MM.1S (cell line): ENCODE measurements at regions not wholly inside any gene's neighbourhood (a gene's known extent, or its start where the extent isn't known, plus 50 kb on each side); places are given as distances from the start of the nearest gene placed in this dataset.

Source experiments
- DNase-seq: peaks from one replicate; pipeline ENCODE4 v3.0.0-alpha.2; 2015
- H2AFZ ChIP-seq: fragments of 300-600 bp; sonication (generic); 2 replicates; pipeline ENCODE4 v1.6.0; 2016; ENCODE audit warnings: antibody characterized with exemption, low read length
- H3F3A ChIP-seq: fragments of 300-600 bp; sonication (generic); 2 replicates; pipeline ENCODE4 v1.6.1; 2016; ENCODE audit warnings: mild to moderate bottlenecking, antibody characterized with exemption, low read length, moderate library complexity, mixed read lengths; ENCODE audit not compliant: insufficient read depth
- H3K27ac ChIP-seq: fragments of 300-600 bp; sonication (generic); 2 replicates; pipeline ENCODE4 v1.5.1; 2016; ENCODE audit warnings: mild to moderate bottlenecking, low read length
- H3K27me3 ChIP-seq: fragments of 300-600 bp; sonication (generic); replicated peaks from 2 replicates; pipeline ENCODE4 v1.6.0; 2016; ENCODE audit warnings: low read length; ENCODE audit not compliant: insufficient read depth
- H3K36me3 ChIP-seq: fragments of 300-600 bp; sonication (generic); replicated peaks from 2 replicates; pipeline ENCODE4 v1.6.1; 2016; ENCODE audit warnings: mild to moderate bottlenecking, low read length, mixed read lengths; ENCODE audit not compliant: insufficient read depth
- H3K4me1 ChIP-seq: fragments of 300-600 bp; sonication (generic); 2 replicates; pipeline ENCODE4 v1.6.1; 2016; ENCODE audit warnings: low read length, mixed read lengths
- H3K4me2 ChIP-seq: fragments of 300-600 bp; sonication (generic); 2 replicates; pipeline ENCODE4 v1.6.0; 2016; ENCODE audit warnings: low read depth, low read length
- H3K4me3 ChIP-seq: fragments of 300-600 bp; sonication (generic); 2 replicates; pipeline ENCODE4 v1.5.1; 2016; ENCODE audit warnings: low read length, mixed read lengths
- H3K79me2 ChIP-seq: fragments of 300-600 bp; sonication (generic); 2 replicates; pipeline ENCODE4 v1.6.1; 2016; ENCODE audit warnings: mixed run types, low read length, mixed read lengths
- H3K9ac ChIP-seq: fragments of 300-600 bp; sonication (generic); 2 replicates; pipeline ENCODE4 v1.6.1; 2016; ENCODE audit warnings: low read length, mixed read lengths
- H3K9me2 ChIP-seq: fragments of 300-600 bp; sonication (generic); replicated peaks from 2 replicates; pipeline ENCODE4 v1.6.1; 2016; ENCODE audit warnings: mild to moderate bottlenecking, low read length, mixed read lengths; ENCODE audit not compliant: insufficient read depth
- H3K9me3 ChIP-seq: fragments of 300-600 bp; sonication (generic); replicated peaks from 2 replicates; pipeline ENCODE4 v1.6.1; 2016; ENCODE audit warnings: mild to moderate bottlenecking, low read length, mixed read lengths; ENCODE audit not compliant: insufficient read depth
- H4K20me1 ChIP-seq: fragments of 300-600 bp; sonication (generic); 2 replicates; pipeline ENCODE4 v1.6.1; 2016; ENCODE audit warnings: mild to moderate bottlenecking, low read length, moderate library complexity, mixed read lengths; ENCODE audit not compliant: insufficient read depth
- CTCF ChIP-seq: fragments of 300-600 bp; sonication (generic); IDR thresholded peaks from 2 replicates; pipeline ENCODE4 v1.5.1; 2016; ENCODE audit warnings: antibody characterized with exemption, low read length, mixed read lengths
- EZH2 ChIP-seq: fragments of 300-600 bp; sonication (generic); optimal IDR thresholded peaks from 2 replicates; pipeline ENCODE3; 2017; ENCODE audit warnings: low read depth, mild to moderate bottlenecking, antibody characterized with exemption, low read length, mixed read lengths
- EZH2phosphoT487 ChIP-seq: fragments of 300-600 bp; sonication (generic); IDR thresholded peaks from 2 replicates; pipeline ENCODE4 v1.6.1; 2018; ENCODE audit warnings: antibody characterized with exemption, low read length

- H3K9me2 ChIP-seq, result no peaks in the 10 kb centered on the region
- H3K9ac ChIP-seq, result no peak overlapping the region
- H3K27ac ChIP-seq, result no peak overlapping the region
- no peaks in the 10 kb centered on the region for H3K9me3 ChIP-seq
- DNase-seq, result no peak
- H3K36me3 ChIP-seq, result no peaks in the 10 kb centered on the region
- no peaks in the 10 kb centered on the region for H3K4me1 ChIP-seq
- H3F3A ChIP-seq, result no peaks in the 10 kb centered on the region
- H3K27me3 ChIP-seq, result no peaks in the 10 kb centered on the region
- H2AFZ ChIP-seq, result no peak overlapping the region
- no peaks in the 10 kb centered on the region for H3K79me2 ChIP-seq
- H4K20me1 ChIP-seq, result no peaks in the 10 kb centered on the region
- no peak overlapping the region for H3K4me2 ChIP-seq
- H3K4me3 ChIP-seq, result no peak overlapping the region
- TF ChIP-seq EZH2 (no peak), CTCF (no peak), EZH2phosphoT487 (no peak)
These were observed 70.4 kb upstream of the THBS2 start for GRCh38 chr6:169324086-169324485.

GRCh38 chr6:169323221-169323620, 69.6 kb upstream of the THBS2 start:
- no peak overlapping the region for H3K4me2 ChIP-seq
- H3K9ac ChIP-seq, result no peak overlapping the region
- no peaks in the 10 kb centered on the region for H3F3A ChIP-seq
- TF ChIP-seq EZH2phosphoT487, result no peak
- no peak for TF ChIP-seq CTCF
- TF ChIP-seq EZH2, result no peak
- no peak overlapping the region for H2AFZ ChIP-seq
- no peak overlapping the region for H3K27ac ChIP-seq
- H4K20me1 ChIP-seq, result no peaks in the 10 kb centered on the region
- no peaks in the 10 kb centered on the region for H3K9me3 ChIP-seq
- no peaks in the 10 kb centered on the region for H3K4me1 ChIP-seq
- H3K79me2 ChIP-seq, result no peaks in the 10 kb centered on the region
- no peak overlapping the region for H3K4me3 ChIP-seq
- no peaks in the 10 kb centered on the region for H3K36me3 ChIP-seq
- DNase-seq, result no peak
- no peaks in the 10 kb centered on the region for H3K27me3 ChIP-seq
- no peaks in the 10 kb centered on the region for H3K9me2 ChIP-seq

- TF ChIP-seq CTCF, result no peak
- TF ChIP-seq EZH2, result no peak
- TF ChIP-seq EZH2phosphoT487, result no peak
- DNase-seq, result no peak
- H3K79me2 ChIP-seq, result no peaks in the 10 kb centered on the region
- H3K36me3 ChIP-seq, result no peaks in the 10 kb centered on the region
- no peaks in the 10 kb centered on the region for H3K9me3 ChIP-seq
- H3K9me2 ChIP-seq, result no peaks in the 10 kb centered on the region
- H3K4me2 ChIP-seq, result no peak overlapping the region
- no peaks in the 10 kb centered on the region for H3K4me1 ChIP-seq
- no peak overlapping the region for H3K9ac ChIP-seq
- H3F3A ChIP-seq, result no peaks in the 10 kb centered on the region
- no peak overlapping the region for H2AFZ ChIP-seq
- no peaks in the 10 kb centered on the region for H4K20me1 ChIP-seq
- no peak overlapping the region for H3K27ac ChIP-seq
- no peak overlapping the region for H3K4me3 ChIP-seq
- H3K27me3 ChIP-seq, result no peaks in the 10 kb centered on the region
These were observed 67.9 kb upstream of the THBS2 start for GRCh38 chr6:169321546-169321945.

- no peaks in the 10 kb centered on the region for H3K27me3 ChIP-seq
- H3K4me2 ChIP-seq, result no peak overlapping the region
- H3K36me3 ChIP-seq, result no peaks in the 10 kb centered on the region
- H3K27ac ChIP-seq, result no peak overlapping the region
- no peaks in the 10 kb centered on the region for H4K20me1 ChIP-seq
- no peaks in the 10 kb centered on the region for H3K9me2 ChIP-seq
- H2AFZ ChIP-seq, result no peak overlapping the region
- TF ChIP-seq EZH2 (no peak), CTCF (no peak), EZH2phosphoT487 (no peak)
- H3K9me3 ChIP-seq, result no peaks in the 10 kb centered on the region
- H3K4me3 ChIP-seq, result no peak overlapping the region
- no peaks in the 10 kb centered on the region for H3K79me2 ChIP-seq
- H3K4me1 ChIP-seq, result no peaks in the 10 kb centered on the region
- no peak for DNase-seq
- no peaks in the 10 kb centered on the region for H3F3A ChIP-seq
- H3K9ac ChIP-seq, result no peak overlapping the region
These were observed 66.4 kb upstream of the THBS2 start for GRCh38 chr6:169320013-169320412.
